Fibroblast of mammary gland (primary cell): ENCODE measurements at regions not wholly inside any gene's neighbourhood (a gene's known extent, or its start where the extent isn't known, plus 50 kb on each side); places are given as distances from the start of the nearest gene placed in this dataset.

ENCODE experiments used
- DNase-seq: peaks from one replicate; pipeline ENCODE4 v3.0.0-alpha.2; 2010; ENCODE audit warnings: low read depth
- H3K4me3 ChIP-seq: 2 replicates; pipeline ENCODE4 v1.5.1; 2011; ENCODE audit warnings: low read depth, mild to moderate bottlenecking, low read length, moderate library complexity; ENCODE audit not compliant: control insufficient read depth
- TF ChIP-seq, protein P1 (sequence below): conservative IDR thresholded peaks from 2 replicates; pipeline ENCODE4 v1.5.1; 2011; ENCODE audit warnings: low read depth, low read length, inconsistent platforms; ENCODE audit not compliant: control insufficient read depth, insufficient read depth

GRCh38 chr4:141501395-141501794, 135.0 kb upstream of the IL15 start:
- TF ChIP-seq, protein P1, sequence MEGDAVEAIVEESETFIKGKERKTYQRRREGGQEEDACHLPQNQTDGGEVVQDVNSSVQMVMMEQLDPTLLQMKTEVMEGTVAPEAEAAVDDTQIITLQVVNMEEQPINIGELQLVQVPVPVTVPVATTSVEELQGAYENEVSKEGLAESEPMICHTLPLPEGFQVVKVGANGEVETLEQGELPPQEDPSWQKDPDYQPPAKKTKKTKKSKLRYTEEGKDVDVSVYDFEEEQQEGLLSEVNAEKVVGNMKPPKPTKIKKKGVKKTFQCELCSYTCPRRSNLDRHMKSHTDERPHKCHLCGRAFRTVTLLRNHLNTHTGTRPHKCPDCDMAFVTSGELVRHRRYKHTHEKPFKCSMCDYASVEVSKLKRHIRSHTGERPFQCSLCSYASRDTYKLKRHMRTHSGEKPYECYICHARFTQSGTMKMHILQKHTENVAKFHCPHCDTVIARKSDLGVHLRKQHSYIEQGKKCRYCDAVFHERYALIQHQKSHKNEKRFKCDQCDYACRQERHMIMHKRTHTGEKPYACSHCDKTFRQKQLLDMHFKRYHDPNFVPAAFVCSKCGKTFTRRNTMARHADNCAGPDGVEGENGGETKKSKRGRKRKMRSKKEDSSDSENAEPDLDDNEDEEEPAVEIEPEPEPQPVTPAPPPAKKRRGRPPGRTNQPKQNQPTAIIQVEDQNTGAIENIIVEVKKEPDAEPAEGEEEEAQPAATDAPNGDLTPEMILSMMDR: no peak
- H3K4me3 ChIP-seq: no peak overlapping the region
- DNase-seq: peak; percentile 25

DNA sequence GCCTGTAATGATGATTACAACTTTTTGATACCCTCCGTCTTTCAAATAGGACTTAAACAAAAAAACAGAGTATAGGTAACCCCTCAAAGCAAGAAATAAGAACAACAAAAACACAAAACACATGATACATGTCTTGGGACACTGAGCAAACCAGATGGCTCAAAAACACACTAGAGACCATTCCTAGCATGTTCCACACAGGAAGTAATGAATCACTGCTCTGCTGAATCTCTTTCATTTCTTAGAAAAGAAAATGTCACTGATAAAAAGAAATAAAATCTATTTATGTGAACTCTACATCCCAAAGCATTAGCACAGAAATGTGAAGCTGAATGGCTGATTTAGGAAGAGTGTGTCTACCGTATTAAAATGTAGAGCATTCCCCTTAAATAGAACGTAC, 134.5 kb upstream of the IL15 start:
- H3K4me3 ChIP-seq: no peak overlapping the region
- TF ChIP-seq, protein P1: no peak
- peak; percentile 35 for DNase-seq

DNA sequence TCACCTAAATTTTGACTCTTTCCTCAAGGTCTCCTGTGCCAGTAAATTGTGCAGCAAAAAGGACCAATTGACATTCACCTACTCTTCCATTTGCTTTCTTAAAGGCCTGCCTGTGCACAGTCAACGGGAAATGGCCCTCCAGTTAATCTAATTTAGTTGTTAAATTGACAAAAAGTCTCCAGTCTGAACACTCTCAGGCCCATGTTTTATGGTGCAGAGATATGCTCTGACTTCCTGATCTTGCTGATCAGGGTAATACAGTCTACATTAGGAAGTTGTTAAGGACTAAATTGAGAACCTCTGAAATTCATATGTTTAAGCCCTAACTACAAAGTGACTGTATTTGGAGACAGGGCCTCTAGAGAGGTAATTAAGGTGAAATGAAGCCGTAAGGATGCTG, 133.6 kb upstream of the IL15 start:
- TF ChIP-seq, protein P1: no peak
- no peak overlapping the region for H3K4me3 ChIP-seq
- no peak for DNase-seq

DNA sequence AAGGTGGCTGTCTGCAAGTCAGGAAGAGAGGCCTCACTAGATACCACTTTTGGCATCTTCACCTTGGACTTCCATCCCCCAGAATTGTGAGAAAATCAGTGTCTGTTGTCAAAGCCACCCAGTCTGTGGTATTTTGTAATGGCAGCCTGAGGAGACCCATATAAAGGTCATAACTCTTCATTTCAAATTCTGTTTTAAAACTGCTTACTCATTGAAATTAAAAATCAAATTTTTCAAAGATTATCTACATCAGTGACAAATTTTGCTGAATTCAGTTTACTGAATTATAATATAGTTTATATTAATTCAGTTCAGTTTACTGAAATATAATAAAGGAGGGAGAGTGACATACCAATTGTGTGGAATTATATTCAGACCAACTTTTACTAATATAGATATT, 133.1 kb upstream of the IL15 start:
- TF ChIP-seq, protein P1: no peak
- DNase-seq: no peak
- H3K4me3 ChIP-seq: no peak overlapping the region

- TF ChIP-seq, protein P1: no peak
- H3K4me3 ChIP-seq: no peak overlapping the region
- DNase-seq: no peak
Measured at GRCh38 chr4:141511055-141511454, 125.3 kb upstream of the IL15 start.

DNA sequence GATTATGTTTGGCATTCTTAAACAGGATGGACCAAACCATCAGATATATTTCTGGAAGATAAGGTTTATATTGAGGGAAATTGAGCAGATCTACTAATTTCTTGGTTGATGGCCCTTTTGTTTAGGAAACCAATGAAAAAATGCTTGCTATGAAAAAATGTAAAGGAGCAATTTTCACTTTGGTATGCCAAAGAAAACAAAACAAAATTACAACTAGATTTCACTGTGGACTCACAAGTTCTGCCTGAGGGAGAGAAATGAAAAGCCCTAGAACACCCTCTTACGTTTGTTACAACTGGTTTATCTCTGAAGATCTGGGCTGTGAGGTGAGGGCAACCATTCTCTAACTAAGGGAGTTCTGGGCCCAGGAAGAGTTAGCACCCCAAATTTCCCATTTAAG, 122.5 kb upstream of the IL15 start:
- TF ChIP-seq, protein P1: no peak
- no peak for DNase-seq
- H3K4me3 ChIP-seq: no peak overlapping the region

- no peak for DNase-seq
- TF ChIP-seq, protein P1: no peak
- no peak overlapping the region for H3K4me3 ChIP-seq
Measured at GRCh38 chr4:141518222-141518621, 118.2 kb upstream of the IL15 start.
